LNCAP (cell line): ENCODE measurements at regions not wholly inside any gene's neighbourhood (a gene's known extent, or its start where the extent isn't known, plus 50 kb on each side); places are given as distances from the start of the nearest gene placed in this dataset.

ENCODE experiments used
- CTCF ChIP-seq: fragments of 450-650 bp; IDR thresholded peaks from 2 replicates; pipeline ENCODE4 v1.5.1; 2017; ENCODE audit warnings: mild to moderate bottlenecking

- TF ChIP-seq CTCF, result no peak
Observed at GRCh38 chr10:63829573-63830149, 308.5 kb downstream of the REEP3 start.

- no peak for TF ChIP-seq CTCF
Observed at GRCh38 chr10:63832686-63833085, 311.5 kb downstream of the REEP3 start.

- no peak for TF ChIP-seq CTCF
Observed at GRCh38 chr10:63833411-63834060, 312.3 kb downstream of the REEP3 start.

- TF ChIP-seq CTCF, result no peak
Observed at GRCh38 chr10:63836666-63837442, 315.7 kb downstream of the REEP3 start.

GRCh38 chr10:63841761-63842160, 320.6 kb downstream of the REEP3 start:
- no peak for TF ChIP-seq CTCF

GRCh38 chr10:63843107-63843506, 321.9 kb downstream of the REEP3 start:
- no peak for TF ChIP-seq CTCF

GRCh38 chr10:63862860-63863259, 341.7 kb downstream of the REEP3 start:
- no peak for TF ChIP-seq CTCF
